Sigmoid colon (tissue), 6 donors: ENCODE measurements at regions not wholly inside any gene's neighbourhood (a gene's known extent, or its start where the extent isn't known, plus 50 kb on each side); places are given as distances from the start of the nearest gene placed in this dataset.

Source experiments
- DNase-seq: peaks from one replicate; pipeline ENCODE4 v3.0.0-alpha.2; 2019
- H3K27ac ChIP-seq, 4 donors: fragments of 200-600 bp; sonication (generic); one replicate each; pipeline ENCODE4 v1.5.1; 2016 to 2019; ENCODE audit warnings: mild to moderate bottlenecking in 1 of 4
- H3K27me3 ChIP-seq, 3 donors: fragments of 200-600 bp; sonication (generic); one replicate each; pipeline ENCODE4 v1.5.1; 2019; ENCODE audit warnings: mild to moderate bottlenecking in 1 of 3
- H3K36me3 ChIP-seq, 4 donors: fragments of 200-600 bp; sonication (generic); one replicate each; pipeline ENCODE4 v1.5.1; 2016 to 2019
- H3K4me1 ChIP-seq, 4 donors: fragments of 200-600 bp; sonication (generic); one replicate each; pipeline ENCODE4 v1.5.1; 2017 to 2019
- H3K4me3 ChIP-seq, 4 donors: fragments of 200-600 bp; sonication (generic); one replicate each; pipeline ENCODE4 v1.5.1; 2017 to 2019; ENCODE audit warnings: mild to moderate bottlenecking in 2 of 4, moderate library complexity in 1 of 4
- H3K9me3 ChIP-seq, 4 donors: fragments of 200-600 bp in 3 of 4; sonication (generic) in 3 of 4; one replicate each; pipeline versions ENCODE4 v1.5.1 to v1.6.1; 2013 to 2019
- EP300 ChIP-seq, 4 donors: sonication (generic); formaldehyde crosslinking; IDR thresholded peaks; one replicate each; pipeline ENCODE4 v1.6.1; 2017; ENCODE audit warnings: antibody characterized with exemption in 4 of 4
- POLR2A ChIP-seq, 2 donors: fragments of 450-650 bp; IDR thresholded peaks; one replicate each; pipeline ENCODE4 v1.6.1; 2016; ENCODE audit warnings: antibody characterized with exemption in 2 of 2, mild to moderate bottlenecking in 2 of 2, moderate library complexity in 2 of 2
- POLR2AphosphoS5 ChIP-seq, 4 donors: sonication (generic); formaldehyde crosslinking; IDR thresholded peaks; one replicate each; pipeline ENCODE4 v1.6.1; 2017; ENCODE audit warnings: antibody characterized with exemption in 4 of 4
- WGBS, 2 donors: extraction: QIAGEN DNeasy Blood & Tissue Kit; methylation state at CpG; one replicate each; pipeline ENCODE4 v1.1.7; 2013; 5-methylcytosine and 5-hydroxymethylcytosine counted together
- intact Hi-C: fragments of 100-400 bp; cut with DNase I; formaldehyde crosslinking; loops from one replicate; pipeline ENCODE4 v1.15.1; 2023
- TF ChIP-seq, protein P1 (sequence below), 4 experiments: fragments of 450-650 bp in 3 of 4; fragments of 200-600 bp in 1 of 4; IDR thresholded peaks; one replicate each; pipeline ENCODE4 v1.5.1; 2016 to 2019; ENCODE audit warnings: antibody characterized with exemption in 4 of 4, mild to moderate bottlenecking in 3 of 4, moderate library complexity in 2 of 4
- donor health status: healthy with polysubstance abuse.
- donor health status: healthy.

DNA sequence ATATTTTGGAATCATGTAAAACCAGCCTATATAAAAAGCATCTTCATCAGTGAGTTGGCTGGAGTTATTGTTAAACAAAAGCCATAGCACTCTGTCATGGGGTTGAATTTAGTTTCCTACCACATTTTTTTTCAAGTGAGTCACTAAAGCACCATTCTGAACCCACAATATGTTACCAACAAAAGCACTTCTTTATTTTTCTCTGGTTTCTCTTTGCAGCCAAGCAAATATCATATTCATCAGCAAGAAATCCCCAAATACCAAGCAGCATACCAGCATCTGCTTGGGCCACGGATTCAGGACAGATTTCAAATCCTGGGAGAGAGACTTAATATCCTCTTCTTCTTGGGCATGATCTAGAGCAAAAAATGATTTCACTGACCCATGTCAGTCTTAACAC lies 441.4 kb downstream of the BCKDHB start:
- WGBS, 2 donors, result 68 to 80% methylated on average over 1 of the region's 1 CpG
- H3K27me3 ChIP-seq, result no peaks in the 10 kb centered on the region
- DNase-seq, result no peak
- H3K27ac ChIP-seq, result no peak overlapping the region
- no peaks in the 10 kb centered on the region for H3K36me3 ChIP-seq
- intact Hi-C loops, result no loop called here
- H3K4me1 ChIP-seq, result peaks cover 0 to 12% (median 7%) of the 10 kb centered on the region in 4 donors
- no peak overlapping the region for H3K4me3 ChIP-seq
- TF ChIP-seq POLR2AphosphoS5 (IDR thresholded peaks at IDR 0.05) (no peak), EP300 (IDR thresholded peaks at IDR 0.05) (no peak), POLR2A (IDR thresholded peaks at IDR 0.05) (no peak)
- TF ChIP-seq, protein P1, sequence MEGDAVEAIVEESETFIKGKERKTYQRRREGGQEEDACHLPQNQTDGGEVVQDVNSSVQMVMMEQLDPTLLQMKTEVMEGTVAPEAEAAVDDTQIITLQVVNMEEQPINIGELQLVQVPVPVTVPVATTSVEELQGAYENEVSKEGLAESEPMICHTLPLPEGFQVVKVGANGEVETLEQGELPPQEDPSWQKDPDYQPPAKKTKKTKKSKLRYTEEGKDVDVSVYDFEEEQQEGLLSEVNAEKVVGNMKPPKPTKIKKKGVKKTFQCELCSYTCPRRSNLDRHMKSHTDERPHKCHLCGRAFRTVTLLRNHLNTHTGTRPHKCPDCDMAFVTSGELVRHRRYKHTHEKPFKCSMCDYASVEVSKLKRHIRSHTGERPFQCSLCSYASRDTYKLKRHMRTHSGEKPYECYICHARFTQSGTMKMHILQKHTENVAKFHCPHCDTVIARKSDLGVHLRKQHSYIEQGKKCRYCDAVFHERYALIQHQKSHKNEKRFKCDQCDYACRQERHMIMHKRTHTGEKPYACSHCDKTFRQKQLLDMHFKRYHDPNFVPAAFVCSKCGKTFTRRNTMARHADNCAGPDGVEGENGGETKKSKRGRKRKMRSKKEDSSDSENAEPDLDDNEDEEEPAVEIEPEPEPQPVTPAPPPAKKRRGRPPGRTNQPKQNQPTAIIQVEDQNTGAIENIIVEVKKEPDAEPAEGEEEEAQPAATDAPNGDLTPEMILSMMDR (IDR thresholded peaks at IDR 0.05), result no peak
- H3K9me3 ChIP-seq, result no peaks in the 10 kb centered on the region

GRCh38 chr6:80544976-80545722 lies 438.7 kb downstream of the BCKDHB start:
- Histone ChIP-seq H3K27me3 (no peaks in the 10 kb centered on the region), H3K36me3 (no peaks in the 10 kb centered on the region), H3K27ac (no peak overlapping the region), H3K4me1 (peaks cover 0 to 12% (median 7%) of the 10 kb centered on the region in 4 donors), H3K9me3 (no peaks in the 10 kb centered on the region), H3K4me3 (no peak overlapping the region)
- no peak for DNase-seq
- intact Hi-C loops, result no loop called here
- TF ChIP-seq POLR2AphosphoS5 (IDR thresholded peaks at IDR 0.05) (no peak), POLR2A (IDR thresholded peaks at IDR 0.05) (no peak), EP300 (IDR thresholded peaks at IDR 0.05) (no peak)
- TF ChIP-seq, protein P1 (IDR thresholded peaks at IDR 0.05), result no peak

GRCh38 chr6:80544555-80544954 lies 438.1 kb downstream of the BCKDHB start:
- Histone ChIP-seq H3K36me3 (no peaks in the 10 kb centered on the region), H3K27me3 (no peaks in the 10 kb centered on the region), H3K4me3 (no peak overlapping the region), H3K27ac (no peak overlapping the region), H3K4me1 (peaks cover 0 to 12% (median 7%) of the 10 kb centered on the region in 4 donors), H3K9me3 (no peaks in the 10 kb centered on the region)
- intact Hi-C loops, result no loop called here
- no peak for TF ChIP-seq POLR2A (IDR thresholded peaks at IDR 0.05)
- no peak for TF ChIP-seq POLR2AphosphoS5 (IDR thresholded peaks at IDR 0.05)
- TF ChIP-seq, protein P1 (IDR thresholded peaks at IDR 0.05), result no peak
- no peak for TF ChIP-seq EP300 (IDR thresholded peaks at IDR 0.05)
- no peak for DNase-seq

GRCh38 chr6:80543598-80544222 lies 437.2 kb downstream of the BCKDHB start:
- no peak for TF ChIP-seq POLR2A (IDR thresholded peaks at IDR 0.05)
- TF ChIP-seq POLR2AphosphoS5 (IDR thresholded peaks at IDR 0.05), result no peak
- TF ChIP-seq EP300 (IDR thresholded peaks at IDR 0.05), result no peak
- TF ChIP-seq, protein P1 (IDR thresholded peaks at IDR 0.05), result no peak
- intact Hi-C loops, result no loop called here
- no peaks in the 10 kb centered on the region for H3K27me3 ChIP-seq
- DNase-seq, result no peak
- H3K9me3 ChIP-seq, result no peaks in the 10 kb centered on the region
- H3K4me3 ChIP-seq, result no peak overlapping the region
- H3K27ac ChIP-seq, result no peak overlapping the region
- 90 to 92% methylated on average over 10 of the region's 10 CpGs for WGBS, 2 donors
- peaks cover 0 to 12% (median 7%) of the 10 kb centered on the region in 4 donors for H3K4me1 ChIP-seq
- no peaks in the 10 kb centered on the region for H3K36me3 ChIP-seq
